GM20000 (cell line): ENCODE measurements at regions not wholly inside any gene's neighbourhood (a gene's known extent, or its start where the extent isn't known, plus 50 kb on each side); places are given as distances from the start of the nearest gene placed in this dataset.
A peak's percentile ranks its signal among the peaks of the same experiment; 100 is the strongest.

ENCODE experiments used
- DNase-seq: peaks from one replicate; pipeline ENCODE4 v3.0.0; 2012; ENCODE audit warnings: low spot score
- CTCF ChIP-seq: IDR thresholded peaks from 2 replicates; pipeline ENCODE4 v1.5.1; 2012; ENCODE audit warnings: mild to moderate bottlenecking, control low read depth; ENCODE audit errors: extremely low read depth, missing control alignments

- no peak for DNase-seq
Observed at GRCh38 chr3:193970773-193971206, 165.2 kb upstream of the HES1 start.

GRCh38 chr3:193971261-193971751, 164.6 kb upstream of the HES1 start:
- peak; percentile 67 for DNase-seq
- no peak for TF ChIP-seq CTCF

More at GRCh38 chr3:193970773-193971206, 165.2 kb upstream of the HES1 start:
- TF ChIP-seq CTCF: no peak

- no peak for DNase-seq
- TF ChIP-seq CTCF: no peak
Observed at GRCh38 chr3:193971966-193972365, 164.0 kb upstream of the HES1 start.

GRCh38 chr3:193972832-193973231, 163.1 kb upstream of the HES1 start:
- no peak for DNase-seq
- no peak for TF ChIP-seq CTCF

GRCh38 chr3:193974191-193974652, 161.7 kb upstream of the HES1 start:
- no peak for DNase-seq
- TF ChIP-seq CTCF: no peak

GRCh38 chr3:193974671-193975535, 161.0 kb upstream of the HES1 start:
- DNase-seq: no peak
- no peak for TF ChIP-seq CTCF

- TF ChIP-seq CTCF: no peak
- no peak for DNase-seq
Observed at GRCh38 chr3:193977622-193978021, 158.3 kb upstream of the HES1 start.
